ENCODE measurements at regions not wholly inside any gene's neighbourhood (a gene's known extent, or its start where the extent isn't known, plus 50 kb on each side); places are given as distances from the start of the nearest gene placed in this dataset.

DNA sequence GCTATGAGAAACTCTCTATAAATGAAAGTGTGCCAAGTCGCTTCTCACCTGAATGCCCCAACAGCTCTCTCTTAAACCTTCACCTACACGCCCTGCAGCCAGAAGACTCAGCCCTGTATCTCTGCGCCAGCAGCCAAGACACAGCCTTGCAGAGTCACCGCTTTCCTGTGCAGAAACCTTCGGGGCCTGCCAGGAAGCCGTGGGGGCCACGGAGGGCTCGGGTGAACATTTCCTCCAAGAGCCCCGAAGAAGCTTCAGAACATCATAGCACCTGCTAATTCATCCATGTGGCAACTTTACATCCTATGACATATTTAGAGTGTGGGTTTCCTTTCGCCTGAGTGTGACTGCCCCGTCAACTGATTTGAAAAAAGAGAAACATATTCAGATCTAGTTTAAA, 55.7 kb upstream of the PRSS58 start:
- TF ChIP-seq, protein P1, sequence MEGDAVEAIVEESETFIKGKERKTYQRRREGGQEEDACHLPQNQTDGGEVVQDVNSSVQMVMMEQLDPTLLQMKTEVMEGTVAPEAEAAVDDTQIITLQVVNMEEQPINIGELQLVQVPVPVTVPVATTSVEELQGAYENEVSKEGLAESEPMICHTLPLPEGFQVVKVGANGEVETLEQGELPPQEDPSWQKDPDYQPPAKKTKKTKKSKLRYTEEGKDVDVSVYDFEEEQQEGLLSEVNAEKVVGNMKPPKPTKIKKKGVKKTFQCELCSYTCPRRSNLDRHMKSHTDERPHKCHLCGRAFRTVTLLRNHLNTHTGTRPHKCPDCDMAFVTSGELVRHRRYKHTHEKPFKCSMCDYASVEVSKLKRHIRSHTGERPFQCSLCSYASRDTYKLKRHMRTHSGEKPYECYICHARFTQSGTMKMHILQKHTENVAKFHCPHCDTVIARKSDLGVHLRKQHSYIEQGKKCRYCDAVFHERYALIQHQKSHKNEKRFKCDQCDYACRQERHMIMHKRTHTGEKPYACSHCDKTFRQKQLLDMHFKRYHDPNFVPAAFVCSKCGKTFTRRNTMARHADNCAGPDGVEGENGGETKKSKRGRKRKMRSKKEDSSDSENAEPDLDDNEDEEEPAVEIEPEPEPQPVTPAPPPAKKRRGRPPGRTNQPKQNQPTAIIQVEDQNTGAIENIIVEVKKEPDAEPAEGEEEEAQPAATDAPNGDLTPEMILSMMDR (conservative IDR thresholded peaks at IDR 0.05; ENCODE audit: low read length), result no peak
- no peak for TF ChIP-seq EZH2phosphoT487 (IDR thresholded peaks at IDR 0.05; ENCODE audit: borderline replicate concordance)

Data from Loucy (cell line).